Cerebellar nuclear complex (tissue), 1 donor: ENCODE measurements at regions not wholly inside any gene's neighbourhood (a gene's known extent, or its start where the extent isn't known, plus 50 kb on each side); places are given as distances from the start of the nearest gene placed in this dataset.

Experiments
- DNase-seq, 2 experiments: peaks; one replicate each; lab custom pipeline; 2025; lab: John Stamatoyannopoulos, UW

- DNase-seq: no peak
Measured at GRCh38 chr18:25873833-25874232, 216.6 kb downstream of the SS18 start.

- DNase-seq: no peak
Measured at GRCh38 chr18:25866331-25866730, 224.1 kb downstream of the SS18 start.

- DNase-seq: no peak
Measured at GRCh38 chr18:25862881-25863600, 227.4 kb downstream of the SS18 start.

- DNase-seq: no peak
Measured at GRCh38 chr18:25853691-25854433, 236.6 kb downstream of the SS18 start.

- DNase-seq: no peak
Measured at GRCh38 chr18:25843791-25844190, 246.6 kb downstream of the SS18 start.

GRCh38 chr18:25842665-25843064 lies 247.7 kb downstream of the SS18 start:
- no peak for DNase-seq

GRCh38 chr18:25834061-25834460 lies 256.4 kb downstream of the SS18 start:
- DNase-seq: no peak

- DNase-seq: no peak
Measured at GRCh38 chr18:25832001-25832604, 258.3 kb downstream of the SS18 start.

- no peak for DNase-seq
Measured at GRCh38 chr18:25831301-25831701, 259.1 kb downstream of the SS18 start.

- no peak for DNase-seq
Measured at GRCh38 chr18:25830787-25831186, 259.6 kb downstream of the SS18 start.

GRCh38 chr18:25827961-25828561 lies 262.4 kb downstream of the SS18 start:
- DNase-seq: no peak

GRCh38 chr18:25827228-25827627 lies 263.2 kb downstream of the SS18 start:
- DNase-seq: no peak

GRCh38 chr18:25826823-25827222 lies 263.6 kb downstream of the SS18 start:
- DNase-seq: no peak

- DNase-seq: no peak
Measured at GRCh38 chr18:25825979-25826776, 264.2 kb downstream of the SS18 start.

- DNase-seq: no peak
Measured at GRCh38 chr18:25825056-25825455, 265.4 kb downstream of the SS18 start.

- DNase-seq: no peak
Measured at GRCh38 chr18:25819746-25820363, 270.6 kb downstream of the SS18 start.

- DNase-seq: no peak
Measured at GRCh38 chr18:25818505-25818904, 271.9 kb downstream of the SS18 start.

- no peak for DNase-seq
Measured at GRCh38 chr18:25817546-25818237, 272.7 kb downstream of the SS18 start.

- no peak for DNase-seq
Measured at GRCh38 chr18:25815659-25816058, 274.8 kb downstream of the SS18 start.

- no peak for DNase-seq
Measured at GRCh38 chr18:25814841-25815458, 275.5 kb downstream of the SS18 start.
